CD14-positive monocyte (primary cell): ENCODE measurements at regions not wholly inside any gene's neighbourhood (a gene's known extent, or its start where the extent isn't known, plus 50 kb on each side); places are given as distances from the start of the nearest gene placed in this dataset.

Source experiments
- DNase-seq, 3 donors: peaks; one replicate each; pipeline ENCODE4 v3.0.0-alpha.2; 2011 to 2022
- H2AFZ ChIP-seq: 2 replicates; pipeline ENCODE4 v1.6.0; 2012; ENCODE audit warnings: mild to moderate bottlenecking, low read depth, low read length, inconsistent platforms; ENCODE audit not compliant: insufficient read depth, poor library complexity, severe bottlenecking
- H3K27ac ChIP-seq, 2 donors: 1 replicate in 1 of 2; 2 replicates in 1 of 2; pipeline ENCODE4 v1.5.1; 2012 to 2013; ENCODE audit warnings: low read length in 2 of 2, control low read depth in 1 of 2, inconsistent platforms in 1 of 2, low read depth in 1 of 2, mild to moderate bottlenecking in 1 of 2
- H3K27me3 ChIP-seq, 2 donors: one replicate each; pipeline versions ENCODE4 v1.6.0 to v1.6.1; 2011 to 2013; ENCODE audit warnings: low read length in 2 of 2; ENCODE audit not compliant: control insufficient read depth in 2 of 2, insufficient read depth in 2 of 2
- H3K36me3 ChIP-seq, 2 donors: replicated peaks in 1 of 2; 1 replicate in 1 of 2; 2 replicates in 1 of 2; pipeline versions ENCODE4 v1.5.1 to v1.6.1; 2012 to 2013; ENCODE audit warnings: low read length in 2 of 2, control low read depth in 1 of 2, inconsistent platforms in 1 of 2, mild to moderate bottlenecking in 1 of 2; ENCODE audit not compliant: insufficient read depth in 2 of 2, control insufficient read depth in 1 of 2
- H3K4me1 ChIP-seq, 2 donors: 1 replicate in 1 of 2; 2 replicates in 1 of 2; pipeline versions ENCODE4 v1.5.1 to v1.6.1; 2012 to 2013; ENCODE audit warnings: low read length in 2 of 2, control low read depth in 1 of 2, inconsistent platforms in 1 of 2, mild to moderate bottlenecking in 1 of 2, moderate library complexity in 1 of 2; ENCODE audit not compliant: insufficient read depth in 2 of 2, control insufficient read depth in 1 of 2
- H3K4me2 ChIP-seq: replicated peaks from 2 replicates; pipeline ENCODE3; 2012; ENCODE audit warnings: low read length, moderate library complexity, mild to moderate bottlenecking; ENCODE audit not compliant: poor library complexity, severe bottlenecking; ENCODE audit errors: extremely low read depth
- H3K4me3 ChIP-seq, 3 experiments: fragments of 200-600 bp in 1 of 3; sonication (generic) in 1 of 3; replicated peaks in 1 of 3; 1 replicate in 2 of 3; 2 replicates in 1 of 3; pipeline ENCODE4 v1.5.1; 2011 to 2013; ENCODE audit warnings: low read length in 3 of 3, mild to moderate bottlenecking in 3 of 3, control low read depth in 2 of 3, low read depth in 2 of 3, inconsistent platforms in 1 of 3, moderate library complexity in 1 of 3
- H3K79me2 ChIP-seq: 2 replicates; pipeline ENCODE4 v1.6.0; 2012; ENCODE audit warnings: mild to moderate bottlenecking, control low read depth, inconsistent platforms, low read length, moderate library complexity; ENCODE audit not compliant: insufficient read depth
- H3K9ac ChIP-seq: 2 replicates; pipeline ENCODE4 v1.6.0; 2017; ENCODE audit warnings: low read length, mild to moderate bottlenecking; ENCODE audit not compliant: insufficient read depth, poor library complexity, severe bottlenecking
- H3K9me3 ChIP-seq, 2 donors: replicated peaks in 1 of 2; 1 replicate in 1 of 2; 2 replicates in 1 of 2; pipeline versions ENCODE4 v1.5.1 to v1.6.1; 2012 to 2013; ENCODE audit warnings: low read length in 2 of 2, control low read depth in 1 of 2; ENCODE audit not compliant: control insufficient read depth in 1 of 2, insufficient read depth in 1 of 2
- H4K20me1 ChIP-seq: 2 replicates; pipeline ENCODE4 v1.6.0; 2012; ENCODE audit warnings: mild to moderate bottlenecking, low read length, control low read depth, moderate library complexity; ENCODE audit not compliant: insufficient read depth
- H3K27ac Mint-ChIP-seq, 7 donors: one replicate each; pipeline ENCODE4 v1.8.0; 2020; ENCODE audit warnings: mild to moderate bottlenecking in 7 of 7, mixed read lengths in 7 of 7, moderate library complexity in 6 of 7, inconsistent platforms in 2 of 7
- H3K27me3 Mint-ChIP-seq, 3 donors: one replicate each; pipeline ENCODE4 v1.8.0; 2021 to 2022; ENCODE audit warnings: low read depth in 3 of 3, mild to moderate bottlenecking in 3 of 3, mixed read lengths in 3 of 3, moderate library complexity in 3 of 3, inconsistent platforms in 1 of 3
- H3K36me3 Mint-ChIP-seq, 2 donors: one replicate each; pipeline ENCODE4 v1.8.0; 2020; ENCODE audit warnings: mixed read lengths in 2 of 2, inconsistent platforms in 1 of 2, mild to moderate bottlenecking in 1 of 2
- H3K4me1 Mint-ChIP-seq: one replicate; pipeline ENCODE4 v1.8.0; 2020; ENCODE audit warnings: mild to moderate bottlenecking, mixed read lengths
- H3K4me3 Mint-ChIP-seq, 2 donors: one replicate each; pipeline ENCODE4 v1.8.0; 2020; ENCODE audit warnings: mild to moderate bottlenecking in 2 of 2, mixed read lengths in 2 of 2, moderate library complexity in 1 of 2
- H3K9me3 Mint-ChIP-seq, 7 donors: one replicate each; pipeline ENCODE4 v1.8.0; 2020 to 2022; ENCODE audit warnings: mixed read lengths in 7 of 7, mild to moderate bottlenecking in 6 of 7, moderate library complexity in 6 of 7, inconsistent platforms in 2 of 7
- WGBS: methylation state at CpG from one replicate; pipeline ENCODE4 v1.1.5; 2013; ENCODE audit warnings: missing lambda C conversion rate; ENCODE audit not compliant: insufficient coverage; 5-methylcytosine and 5-hydroxymethylcytosine counted together
- intact Hi-C, 2 donors: fragments of 100-400 bp; cut with micrococcal nuclease; formaldehyde crosslinking; loops; one replicate each; pipeline versions ENCODE4 v1.15.0 to v1.15.1; 2023
- TF ChIP-seq, protein P1 (sequence below): fragments of 200-600 bp; IDR thresholded peaks from one replicate; pipeline ENCODE4 v1.8.0; 2022; ENCODE audit warnings: antibody characterized with exemption, mild to moderate bottlenecking

DNA sequence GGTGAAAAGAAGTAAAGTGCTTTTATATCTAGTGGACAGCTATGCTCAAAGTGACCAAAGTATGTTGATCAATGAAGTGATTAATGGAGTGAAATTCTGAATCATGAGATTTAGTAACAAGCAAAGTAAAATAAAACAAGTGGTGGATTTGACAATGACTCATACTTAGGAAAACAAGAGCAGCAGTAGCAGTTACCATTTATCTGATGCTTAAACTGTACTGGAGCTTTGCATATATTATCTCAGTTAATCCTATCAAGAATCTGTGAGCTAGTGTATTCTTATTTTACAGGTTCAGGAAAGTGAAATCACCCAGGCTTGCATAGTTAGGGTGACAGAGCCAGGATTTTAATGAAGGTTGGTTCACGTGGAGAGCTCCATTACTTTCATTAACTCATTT lies 50.6 kb upstream of the SPATA16 start:
- Mint-ChIP-seq H3K4me1 (no peaks in the 10 kb centered on the region), H3K4me3 (no peak overlapping the region), H3K9me3 (peaks cover 3 to 9% (median 5%) of the 10 kb centered on the region in 7 donors), H3K27me3 (no peaks in the 10 kb centered on the region), H3K36me3 (no peaks in the 10 kb centered on the region), H3K27ac (no peak overlapping the region)
- TF ChIP-seq, protein P1, sequence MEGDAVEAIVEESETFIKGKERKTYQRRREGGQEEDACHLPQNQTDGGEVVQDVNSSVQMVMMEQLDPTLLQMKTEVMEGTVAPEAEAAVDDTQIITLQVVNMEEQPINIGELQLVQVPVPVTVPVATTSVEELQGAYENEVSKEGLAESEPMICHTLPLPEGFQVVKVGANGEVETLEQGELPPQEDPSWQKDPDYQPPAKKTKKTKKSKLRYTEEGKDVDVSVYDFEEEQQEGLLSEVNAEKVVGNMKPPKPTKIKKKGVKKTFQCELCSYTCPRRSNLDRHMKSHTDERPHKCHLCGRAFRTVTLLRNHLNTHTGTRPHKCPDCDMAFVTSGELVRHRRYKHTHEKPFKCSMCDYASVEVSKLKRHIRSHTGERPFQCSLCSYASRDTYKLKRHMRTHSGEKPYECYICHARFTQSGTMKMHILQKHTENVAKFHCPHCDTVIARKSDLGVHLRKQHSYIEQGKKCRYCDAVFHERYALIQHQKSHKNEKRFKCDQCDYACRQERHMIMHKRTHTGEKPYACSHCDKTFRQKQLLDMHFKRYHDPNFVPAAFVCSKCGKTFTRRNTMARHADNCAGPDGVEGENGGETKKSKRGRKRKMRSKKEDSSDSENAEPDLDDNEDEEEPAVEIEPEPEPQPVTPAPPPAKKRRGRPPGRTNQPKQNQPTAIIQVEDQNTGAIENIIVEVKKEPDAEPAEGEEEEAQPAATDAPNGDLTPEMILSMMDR: no peak
- H3K27ac ChIP-seq: no peak overlapping the region
- H3K4me1 ChIP-seq: no peaks in the 10 kb centered on the region
- no peak overlapping the region for H2AFZ ChIP-seq
- no peak overlapping the region for H3K4me2 ChIP-seq
- intact Hi-C loops: no loop called here
- H3K36me3 ChIP-seq: no peaks in the 10 kb centered on the region
- H3K4me3 ChIP-seq: no peak overlapping the region
- H4K20me1 ChIP-seq: no peaks in the 10 kb centered on the region
- H3K79me2 ChIP-seq: no peaks in the 10 kb centered on the region
- WGBS: no CpG with 5 or more reads among the region's 1 CpG
- DNase-seq: no peak
- no peak overlapping the region for H3K9ac ChIP-seq
- peaks cover 4 to 7% of the 10 kb centered on the region in 2 donors for H3K9me3 ChIP-seq
- no peaks in the 10 kb centered on the region for H3K27me3 ChIP-seq
